ENCODE measurements at regions not wholly inside any gene's neighbourhood (a gene's known extent, or its start where the extent isn't known, plus 50 kb on each side); places are given as distances from the start of the nearest gene placed in this dataset.

- H3K36me3 ChIP-seq (ENCODE audit: insufficient read depth, low read length): no peaks in the 10 kb centered on the region
- no peak overlapping the region for H3K27ac ChIP-seq (ENCODE audit: low read depth, low read length)
- no peaks in the 10 kb centered on the region for H4K20me1 ChIP-seq (ENCODE audit: insufficient read depth, low read length)
- no peak for TF ChIP-seq CTCF (IDR thresholded peaks at IDR 0.05; ENCODE audit: extremely low read depth, low read depth, low read length)
- H3K4me2 ChIP-seq (ENCODE audit: insufficient read depth, low read length): no peak overlapping the region
- H2AFZ ChIP-seq (ENCODE audit: low read length): no peak overlapping the region
- no peak overlapping the region for H3K4me3 ChIP-seq (ENCODE audit: insufficient read depth, low read length)
- H3K9me3 ChIP-seq (ENCODE audit: low read depth, low read length): no peaks in the 10 kb centered on the region
- no peaks in the 10 kb centered on the region for H3K4me1 ChIP-seq (ENCODE audit: insufficient read depth, low read length)
- no peaks in the 10 kb centered on the region for H3K27me3 ChIP-seq (ENCODE audit: insufficient read depth, low read length)
- H3K79me2 ChIP-seq (ENCODE audit: insufficient read depth, low read length): no peaks in the 10 kb centered on the region
- DNase-seq (ENCODE audit: insufficient read length, low spot score, missing footprints): no peak
Observed at GRCh38 chr16:51615141-51615540, 464.1 kb upstream of the SALL1 start.

- Histone ChIP-seq H2AFZ (ENCODE audit: low read length) (no peak overlapping the region), H3K4me2 (ENCODE audit: insufficient read depth, low read length) (no peak overlapping the region)
- TF ChIP-seq CTCF (IDR thresholded peaks at IDR 0.05; ENCODE audit: extremely low read depth, low read depth, low read length): no peak
Observed at GRCh38 chr16:51607201-51607651, 456.2 kb upstream of the SALL1 start.

GRCh38 chr16:51596247-51596646 is 445.2 kb upstream of the SALL1 start:
- no peak for TF ChIP-seq CTCF (IDR thresholded peaks at IDR 0.05; ENCODE audit: extremely low read depth, low read depth, low read length)
- Histone ChIP-seq H2AFZ (ENCODE audit: low read length) (no peak overlapping the region), H3K27me3 (ENCODE audit: insufficient read depth, low read length) (no peaks in the 10 kb centered on the region), H3K27ac (ENCODE audit: low read depth, low read length) (no peak overlapping the region), H4K20me1 (ENCODE audit: insufficient read depth, low read length) (no peaks in the 10 kb centered on the region), H3K79me2 (ENCODE audit: insufficient read depth, low read length) (no peaks in the 10 kb centered on the region), H3K4me1 (ENCODE audit: insufficient read depth, low read length) (no peaks in the 10 kb centered on the region), H3K4me2 (ENCODE audit: insufficient read depth, low read length) (no peak overlapping the region), H3K4me3 (ENCODE audit: insufficient read depth, low read length) (no peak overlapping the region), H3K36me3 (ENCODE audit: insufficient read depth, low read length) (no peaks in the 10 kb centered on the region), H3K9me3 (ENCODE audit: low read depth, low read length) (no peaks in the 10 kb centered on the region)
- no peak for DNase-seq (ENCODE audit: insufficient read length, low spot score, missing footprints)

More at GRCh38 chr16:51607201-51607651, 456.2 kb upstream of the SALL1 start:
- no peaks in the 10 kb centered on the region for H3K79me2 ChIP-seq (ENCODE audit: insufficient read depth, low read length)
- DNase-seq (ENCODE audit: insufficient read length, low spot score, missing footprints): no peak
- no peaks in the 10 kb centered on the region for H3K36me3 ChIP-seq (ENCODE audit: insufficient read depth, low read length)
- no peaks in the 10 kb centered on the region for H3K27me3 ChIP-seq (ENCODE audit: insufficient read depth, low read length)
- H3K9me3 ChIP-seq (ENCODE audit: low read depth, low read length): peaks cover 2% of the 10 kb centered on the region
- no peak overlapping the region for H3K27ac ChIP-seq (ENCODE audit: low read depth, low read length)
- no peak overlapping the region for H3K4me3 ChIP-seq (ENCODE audit: insufficient read depth, low read length)
- H4K20me1 ChIP-seq (ENCODE audit: insufficient read depth, low read length): no peaks in the 10 kb centered on the region
- no peaks in the 10 kb centered on the region for H3K4me1 ChIP-seq (ENCODE audit: insufficient read depth, low read length)

GRCh38 chr16:51592535-51593300 is 441.6 kb upstream of the SALL1 start:
- no peak overlapping the region for H2AFZ ChIP-seq (ENCODE audit: low read length)
- no peaks in the 10 kb centered on the region for H3K36me3 ChIP-seq (ENCODE audit: insufficient read depth, low read length)
- no peak for TF ChIP-seq CTCF (IDR thresholded peaks at IDR 0.05; ENCODE audit: extremely low read depth, low read depth, low read length)
- no peak for DNase-seq (ENCODE audit: insufficient read length, low spot score, missing footprints)
- H3K79me2 ChIP-seq (ENCODE audit: insufficient read depth, low read length): no peaks in the 10 kb centered on the region
- H3K27ac ChIP-seq (ENCODE audit: low read depth, low read length): no peak overlapping the region
- H3K4me1 ChIP-seq (ENCODE audit: insufficient read depth, low read length): no peaks in the 10 kb centered on the region
- H3K27me3 ChIP-seq (ENCODE audit: insufficient read depth, low read length): no peaks in the 10 kb centered on the region
- H3K4me2 ChIP-seq (ENCODE audit: insufficient read depth, low read length): no peak overlapping the region
- H3K4me3 ChIP-seq (ENCODE audit: insufficient read depth, low read length): no peak overlapping the region
- no peaks in the 10 kb centered on the region for H4K20me1 ChIP-seq (ENCODE audit: insufficient read depth, low read length)
- H3K9me3 ChIP-seq (ENCODE audit: low read depth, low read length): no peaks in the 10 kb centered on the region
